ENCODE measurements at regions not wholly inside any gene's neighbourhood (a gene's known extent, or its start where the extent isn't known, plus 50 kb on each side); places are given as distances from the start of the nearest gene placed in this dataset.

DNA sequence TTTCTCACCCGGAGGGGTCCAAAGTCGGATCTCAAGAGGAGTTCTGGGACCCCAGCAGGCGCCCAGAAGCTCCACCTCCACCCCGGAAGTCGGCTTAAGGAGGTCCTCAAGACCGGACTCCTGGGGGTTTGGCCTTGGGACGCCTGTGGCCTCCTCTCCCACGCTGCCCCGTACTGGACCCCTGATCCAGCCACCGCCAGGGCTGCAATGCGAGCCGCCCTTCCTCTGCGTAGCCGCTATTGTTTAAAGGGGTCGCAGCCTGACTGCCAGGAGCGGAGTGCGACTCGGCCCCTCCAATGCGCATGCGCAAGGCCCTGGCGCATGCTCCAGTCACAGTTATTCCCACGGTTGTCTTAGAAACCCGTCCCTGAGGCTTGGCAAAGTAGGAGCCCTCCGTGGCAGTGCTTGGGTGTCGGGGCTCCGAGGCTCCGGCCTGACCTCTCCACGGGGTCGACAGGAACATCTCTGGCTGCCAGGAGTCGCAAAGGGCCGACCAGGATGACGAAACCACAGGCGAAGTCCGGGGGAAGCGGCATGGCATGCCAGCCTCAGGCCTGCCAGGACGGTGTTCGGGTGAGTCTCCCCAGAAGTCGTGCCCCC, 719.0 kb downstream of the KCNJ18 start:
- ChIA-PET CTCF (no interaction called here), POLR2A (no interaction called here)
- DNase-seq (ENCODE audit: low spot score) (no peak), ATAC-seq (no peak)
- TF ChIP-seq CREB1 (CRISPR knock-in tag; IDR thresholded peaks at IDR 0.05): no peak
- TF ChIP-seq, protein P1, sequence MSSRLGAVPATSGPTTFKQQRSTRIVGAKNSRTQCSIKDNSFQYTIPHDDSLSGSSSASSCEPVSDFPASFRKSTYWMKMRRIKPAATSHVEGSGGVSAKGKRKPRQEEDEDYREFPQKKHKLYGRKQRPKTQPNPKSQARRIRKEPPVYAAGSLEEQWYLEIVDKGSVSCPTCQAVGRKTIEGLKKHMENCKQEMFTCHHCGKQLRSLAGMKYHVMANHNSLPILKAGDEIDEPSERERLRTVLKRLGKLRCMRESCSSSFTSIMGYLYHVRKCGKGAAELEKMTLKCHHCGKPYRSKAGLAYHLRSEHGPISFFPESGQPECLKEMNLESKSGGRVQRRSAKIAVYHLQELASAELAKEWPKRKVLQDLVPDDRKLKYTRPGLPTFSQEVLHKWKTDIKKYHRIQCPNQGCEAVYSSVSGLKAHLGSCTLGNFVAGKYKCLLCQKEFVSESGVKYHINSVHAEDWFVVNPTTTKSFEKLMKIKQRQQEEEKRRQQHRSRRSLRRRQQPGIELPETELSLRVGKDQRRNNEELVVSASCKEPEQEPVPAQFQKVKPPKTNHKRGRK (CRISPR knock-in tag; IDR thresholded peaks at IDR 0.05; ENCODE audit: borderline replicate concordance): no peak
- TF ChIP-seq, protein P2, sequence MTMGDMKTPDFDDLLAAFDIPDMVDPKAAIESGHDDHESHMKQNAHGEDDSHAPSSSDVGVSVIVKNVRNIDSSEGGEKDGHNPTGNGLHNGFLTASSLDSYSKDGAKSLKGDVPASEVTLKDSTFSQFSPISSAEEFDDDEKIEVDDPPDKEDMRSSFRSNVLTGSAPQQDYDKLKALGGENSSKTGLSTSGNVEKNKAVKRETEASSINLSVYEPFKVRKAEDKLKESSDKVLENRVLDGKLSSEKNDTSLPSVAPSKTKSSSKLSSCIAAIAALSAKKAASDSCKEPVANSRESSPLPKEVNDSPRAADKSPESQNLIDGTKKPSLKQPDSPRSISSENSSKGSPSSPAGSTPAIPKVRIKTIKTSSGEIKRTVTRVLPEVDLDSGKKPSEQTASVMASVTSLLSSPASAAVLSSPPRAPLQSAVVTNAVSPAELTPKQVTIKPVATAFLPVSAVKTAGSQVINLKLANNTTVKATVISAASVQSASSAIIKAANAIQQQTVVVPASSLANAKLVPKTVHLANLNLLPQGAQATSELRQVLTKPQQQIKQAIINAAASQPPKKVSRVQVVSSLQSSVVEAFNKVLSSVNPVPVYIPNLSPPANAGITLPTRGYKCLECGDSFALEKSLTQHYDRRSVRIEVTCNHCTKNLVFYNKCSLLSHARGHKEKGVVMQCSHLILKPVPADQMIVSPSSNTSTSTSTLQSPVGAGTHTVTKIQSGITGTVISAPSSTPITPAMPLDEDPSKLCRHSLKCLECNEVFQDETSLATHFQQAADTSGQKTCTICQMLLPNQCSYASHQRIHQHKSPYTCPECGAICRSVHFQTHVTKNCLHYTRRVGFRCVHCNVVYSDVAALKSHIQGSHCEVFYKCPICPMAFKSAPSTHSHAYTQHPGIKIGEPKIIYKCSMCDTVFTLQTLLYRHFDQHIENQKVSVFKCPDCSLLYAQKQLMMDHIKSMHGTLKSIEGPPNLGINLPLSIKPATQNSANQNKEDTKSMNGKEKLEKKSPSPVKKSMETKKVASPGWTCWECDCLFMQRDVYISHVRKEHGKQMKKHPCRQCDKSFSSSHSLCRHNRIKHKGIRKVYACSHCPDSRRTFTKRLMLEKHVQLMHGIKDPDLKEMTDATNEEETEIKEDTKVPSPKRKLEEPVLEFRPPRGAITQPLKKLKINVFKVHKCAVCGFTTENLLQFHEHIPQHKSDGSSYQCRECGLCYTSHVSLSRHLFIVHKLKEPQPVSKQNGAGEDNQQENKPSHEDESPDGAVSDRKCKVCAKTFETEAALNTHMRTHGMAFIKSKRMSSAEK (CRISPR knock-in tag; IDR thresholded peaks at IDR 0.05; ENCODE audit: borderline replicate concordance): no peak
- no peak for TF ChIP-seq EMX1 (CRISPR knock-in tag; IDR thresholded peaks at IDR 0.05)
- TF ChIP-seq HMGA2 (CRISPR knock-in tag; IDR thresholded peaks at IDR 0.05): no peak
- TF ChIP-seq TP53 (CRISPR knock-in tag; IDR thresholded peaks at IDR 0.05): no peak
- no peak for TF ChIP-seq MYBL2 (CRISPR knock-in tag; IDR thresholded peaks at IDR 0.05)
- no peak for TF ChIP-seq ZBTB21 (CRISPR knock-in tag; IDR thresholded peaks at IDR 0.05; ENCODE audit: borderline replicate concordance)
- TF ChIP-seq ZNF219 (CRISPR knock-in tag; IDR thresholded peaks at IDR 0.05; ENCODE audit: borderline replicate concordance): no peak
- TF ChIP-seq, protein P3, sequence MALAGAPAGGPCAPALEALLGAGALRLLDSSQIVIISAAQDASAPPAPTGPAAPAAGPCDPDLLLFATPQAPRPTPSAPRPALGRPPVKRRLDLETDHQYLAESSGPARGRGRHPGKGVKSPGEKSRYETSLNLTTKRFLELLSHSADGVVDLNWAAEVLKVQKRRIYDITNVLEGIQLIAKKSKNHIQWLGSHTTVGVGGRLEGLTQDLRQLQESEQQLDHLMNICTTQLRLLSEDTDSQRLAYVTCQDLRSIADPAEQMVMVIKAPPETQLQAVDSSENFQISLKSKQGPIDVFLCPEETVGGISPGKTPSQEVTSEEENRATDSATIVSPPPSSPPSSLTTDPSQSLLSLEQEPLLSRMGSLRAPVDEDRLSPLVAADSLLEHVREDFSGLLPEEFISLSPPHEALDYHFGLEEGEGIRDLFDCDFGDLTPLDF (CRISPR knock-in tag; IDR thresholded peaks at IDR 0.05): no peak
- no peak for TF ChIP-seq FOXP1 (CRISPR knock-in tag; IDR thresholded peaks at IDR 0.05; ENCODE audit: borderline replicate concordance)
- TF ChIP-seq JAZF1 (CRISPR knock-in tag; IDR thresholded peaks at IDR 0.05): no peak
- no peak for TF ChIP-seq SMAD3 (CRISPR knock-in tag; IDR thresholded peaks at IDR 0.05; ENCODE audit: borderline replicate concordance)
- H3K9me3 Mint-ChIP-seq: peaks cover 59% of the 10 kb centered on the region
- H3K27ac Mint-ChIP-seq: no peak overlapping the region
- no peak overlapping the region for H3K4me3 Mint-ChIP-seq
- peaks cover 54% of the 10 kb centered on the region for H3K36me3 Mint-ChIP-seq
- no peaks in the 10 kb centered on the region for H3K4me1 Mint-ChIP-seq
- H3K27me3 Mint-ChIP-seq (ENCODE audit: low read depth): peaks cover 8% of the 10 kb centered on the region; the same call in 1 of the 2 replicates

DNA sequence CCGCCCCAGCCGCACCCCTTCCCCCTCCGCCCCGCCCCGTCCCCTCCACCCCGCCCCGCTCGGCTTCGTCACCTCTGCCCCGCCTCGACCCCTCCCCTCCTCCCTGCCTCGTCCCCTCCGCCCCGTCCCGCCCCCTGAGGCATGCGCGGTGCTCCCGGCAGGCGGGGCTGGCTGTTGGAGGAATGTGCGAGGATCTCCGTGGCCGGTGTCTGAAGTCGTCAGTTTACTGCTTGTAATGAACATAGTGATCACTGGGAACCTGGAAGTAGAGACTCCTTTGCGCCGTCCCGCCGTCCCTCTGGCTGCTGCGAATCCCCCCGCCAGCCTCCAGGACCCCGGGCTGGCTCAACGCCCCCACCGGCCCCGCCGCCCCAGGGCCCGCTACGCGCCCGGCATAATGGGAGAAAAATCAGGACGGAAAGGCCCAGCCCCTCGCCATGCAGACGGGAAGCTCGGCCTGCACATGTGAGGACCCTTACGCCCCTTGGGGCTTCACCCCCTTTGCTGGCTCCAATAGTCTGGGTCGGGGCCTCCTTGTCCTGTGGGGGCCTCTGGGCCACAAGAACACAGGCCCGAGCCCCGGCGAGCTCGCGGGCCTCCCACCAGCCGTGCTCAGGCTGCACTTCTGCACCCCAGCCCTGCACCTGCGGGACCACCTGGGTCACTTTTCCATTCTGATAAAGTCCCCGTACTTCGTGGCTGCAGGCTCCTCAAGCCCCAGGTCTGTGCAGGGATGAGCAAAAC, 743.1 kb downstream of the KCNJ18 start:
- DNase-seq (ENCODE audit: low spot score): no peak
- Mint-ChIP-seq H3K4me3 (no peak overlapping the region), H3K36me3 (peaks cover 72% of the 10 kb centered on the region), H3K27me3 (ENCODE audit: low read depth) (peaks cover 12% of the 10 kb centered on the region), H3K27ac (no peak overlapping the region), H3K9me3 (peaks cover 71% of the 10 kb centered on the region), H3K4me1 (no peaks in the 10 kb centered on the region)
- CTCF ChIA-PET: no interaction called here
- POLR2A ChIA-PET: no interaction called here
- no peak for TF ChIP-seq RELA (CRISPR knock-in tag; IDR thresholded peaks at IDR 0.05; ENCODE audit: borderline replicate concordance)
- no peak for TF ChIP-seq RORB (CRISPR knock-in tag; IDR thresholded peaks at IDR 0.05)
- TF ChIP-seq GRHL2 (CRISPR knock-in tag; IDR thresholded peaks at IDR 0.05; ENCODE audit: insufficient replicate concordance, severe bottlenecking): no peak
- TF ChIP-seq, protein P3 (CRISPR knock-in tag; IDR thresholded peaks at IDR 0.05): no peak
- TF ChIP-seq SOX15 (CRISPR knock-in tag; IDR thresholded peaks at IDR 0.05): no peak
- TF ChIP-seq FOXP1 (CRISPR knock-in tag; IDR thresholded peaks at IDR 0.05; ENCODE audit: borderline replicate concordance): no peak
- TF ChIP-seq, protein P1 (CRISPR knock-in tag; IDR thresholded peaks at IDR 0.05; ENCODE audit: borderline replicate concordance): no peak
- TF ChIP-seq EMX1 (CRISPR knock-in tag; IDR thresholded peaks at IDR 0.05): no peak
- no peak for TF ChIP-seq IRF2 (CRISPR knock-in tag; IDR thresholded peaks at IDR 0.05; ENCODE audit: borderline replicate concordance, low read depth)
- TF ChIP-seq MYBL2 (CRISPR knock-in tag; IDR thresholded peaks at IDR 0.05): no peak
- TF ChIP-seq ZNF138 (CRISPR knock-in tag; conservative IDR thresholded peaks at IDR 0.05): no peak
- no peak for TF ChIP-seq NR1H2 (CRISPR knock-in tag; IDR thresholded peaks at IDR 0.05)
- ATAC-seq: no peak

Data from WTC11 (cell line).